NCI-H345 (cell line): ENCODE measurements at regions not wholly inside any gene's neighbourhood (a gene's known extent, or its start where the extent isn't known, plus 50 kb on each side); places are given as distances from the start of the nearest gene placed in this dataset.
"Not testable (repeated sequence)": the region's sequence is repeated elsewhere in the genome, so short reads cannot be mapped to it uniquely, and the experiment has no call there.

ENCODE experiments used
- DNase-seq: peaks from one replicate; lab custom pipeline; 2025; lab: John Stamatoyannopoulos, UW

GRCh38 chr6:118719351-118720124, 68.1 kb upstream of the CEP85L start:
- DNase-seq: no peak

GRCh38 chr6:118718903-118719302, 67.5 kb upstream of the CEP85L start:
- no peak for DNase-seq

GRCh38 chr6:118718297-118718696, 66.9 kb upstream of the CEP85L start:
- DNase-seq: no peak

- no peak for DNase-seq
These were observed 65.7 kb upstream of the CEP85L start for GRCh38 chr6:118717106-118717505.

GRCh38 chr6:118715907-118716306, 64.5 kb upstream of the CEP85L start:
- not testable (repeated sequence) for DNase-seq

- DNase-seq: no peak
These were observed 64.0 kb upstream of the CEP85L start for GRCh38 chr6:118715376-118715775.

DNA sequence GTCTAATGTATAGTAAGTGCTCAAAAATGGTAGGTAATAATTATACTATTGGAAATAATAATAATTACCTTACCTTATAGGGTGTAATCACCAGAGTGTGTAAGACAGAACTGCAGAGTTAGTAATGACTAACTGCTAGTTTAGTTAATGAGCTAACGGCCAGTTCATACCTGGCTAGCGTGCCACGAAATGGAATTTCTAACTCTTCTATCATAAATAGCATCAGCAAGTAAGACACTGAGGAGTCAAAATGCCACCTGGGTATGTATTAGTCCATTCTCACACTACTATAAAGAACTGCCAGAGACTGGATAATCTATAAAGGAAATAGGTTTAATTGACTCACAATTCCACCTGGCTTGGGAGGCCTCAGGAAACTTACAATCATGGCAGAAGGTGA, 63.4 kb upstream of the CEP85L start:
- no peak for DNase-seq

- DNase-seq: no peak
These were observed 61.6 kb upstream of the CEP85L start for GRCh38 chr6:118712969-118713368.

DNA sequence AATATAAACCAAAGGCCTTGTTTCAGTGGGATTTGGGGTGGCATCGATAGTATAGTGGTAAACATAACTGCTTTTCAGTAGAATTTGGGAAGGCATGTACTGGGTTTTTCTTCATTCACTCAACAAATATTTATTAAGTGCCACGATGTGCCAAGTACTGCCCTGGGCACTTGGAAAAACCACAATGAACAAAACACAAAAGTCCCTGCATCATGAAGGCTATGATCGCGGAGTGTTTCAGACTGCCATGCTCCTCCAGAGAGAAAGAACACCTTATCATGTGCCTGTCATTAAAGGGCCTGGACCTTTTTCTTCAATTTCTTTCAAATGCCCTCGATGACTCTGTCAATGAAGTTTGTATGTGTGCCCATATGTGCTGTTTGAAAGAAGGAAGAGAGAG, 59.2 kb upstream of the CEP85L start:
- no peak for DNase-seq

DNA sequence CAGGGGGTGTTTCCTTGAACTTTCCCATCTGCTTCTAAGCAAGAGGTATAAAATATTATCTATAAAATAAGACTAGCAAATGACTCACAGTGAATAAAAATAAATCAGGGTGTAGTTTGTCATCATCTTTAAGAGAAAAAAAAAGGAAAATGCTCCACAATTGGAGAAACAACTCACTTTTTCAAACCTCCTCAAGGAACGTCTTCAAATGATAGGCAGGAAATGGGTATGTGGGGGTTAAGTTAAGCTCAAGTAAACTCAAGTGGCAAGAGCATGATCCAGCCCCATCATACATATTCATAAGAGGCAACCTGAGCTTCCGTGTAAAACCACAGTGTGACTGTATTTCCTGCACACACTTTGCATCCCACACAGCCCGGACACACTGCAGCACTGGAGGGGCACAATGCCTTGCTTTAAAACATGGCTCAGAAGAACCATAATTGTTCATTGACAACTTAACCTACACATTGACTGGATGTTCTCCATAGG, 58.5 kb upstream of the CEP85L start:
- no peak for DNase-seq

- DNase-seq: no peak
These were observed 57.4 kb upstream of the CEP85L start for GRCh38 chr6:118708744-118709143.

DNA sequence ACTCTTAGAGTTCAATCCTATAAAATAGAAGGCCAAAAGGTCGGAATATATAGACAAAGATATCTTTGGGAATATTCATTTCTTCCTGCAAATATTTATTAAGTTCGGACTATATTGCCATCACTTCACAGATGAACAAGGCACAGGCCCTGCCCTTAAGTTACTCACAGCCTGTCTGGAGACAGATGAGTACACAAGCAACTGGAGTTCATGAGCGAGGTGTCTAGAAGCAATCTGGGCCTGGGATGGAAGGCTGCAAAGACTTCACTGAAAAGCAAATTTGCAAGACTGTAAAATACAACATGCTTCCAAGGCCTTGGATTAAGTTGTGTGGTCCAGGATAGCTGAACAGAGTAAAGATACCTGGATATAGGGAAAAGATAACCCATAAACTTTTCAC, 56.7 kb upstream of the CEP85L start:
- DNase-seq: no peak

DNA sequence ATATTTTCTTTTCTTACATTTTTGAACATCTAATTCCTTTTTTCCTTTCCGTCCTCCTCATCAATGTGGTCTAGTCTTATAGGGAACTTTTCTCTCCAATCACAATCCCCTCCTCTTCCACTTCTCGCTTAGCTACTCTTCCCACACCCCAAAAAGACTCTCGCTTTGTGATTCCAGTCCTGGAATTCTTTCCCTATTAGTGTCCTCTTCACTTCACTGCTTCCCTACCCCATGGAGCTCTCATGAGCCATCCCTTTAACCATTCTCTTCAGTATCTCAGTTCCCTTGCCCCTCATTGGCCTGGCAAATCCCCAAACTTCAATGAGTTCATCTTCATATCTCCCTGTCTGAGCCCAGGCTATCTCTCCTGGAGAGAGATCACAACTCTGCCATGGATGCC, 55.3 kb upstream of the CEP85L start:
- no peak for DNase-seq

DNA sequence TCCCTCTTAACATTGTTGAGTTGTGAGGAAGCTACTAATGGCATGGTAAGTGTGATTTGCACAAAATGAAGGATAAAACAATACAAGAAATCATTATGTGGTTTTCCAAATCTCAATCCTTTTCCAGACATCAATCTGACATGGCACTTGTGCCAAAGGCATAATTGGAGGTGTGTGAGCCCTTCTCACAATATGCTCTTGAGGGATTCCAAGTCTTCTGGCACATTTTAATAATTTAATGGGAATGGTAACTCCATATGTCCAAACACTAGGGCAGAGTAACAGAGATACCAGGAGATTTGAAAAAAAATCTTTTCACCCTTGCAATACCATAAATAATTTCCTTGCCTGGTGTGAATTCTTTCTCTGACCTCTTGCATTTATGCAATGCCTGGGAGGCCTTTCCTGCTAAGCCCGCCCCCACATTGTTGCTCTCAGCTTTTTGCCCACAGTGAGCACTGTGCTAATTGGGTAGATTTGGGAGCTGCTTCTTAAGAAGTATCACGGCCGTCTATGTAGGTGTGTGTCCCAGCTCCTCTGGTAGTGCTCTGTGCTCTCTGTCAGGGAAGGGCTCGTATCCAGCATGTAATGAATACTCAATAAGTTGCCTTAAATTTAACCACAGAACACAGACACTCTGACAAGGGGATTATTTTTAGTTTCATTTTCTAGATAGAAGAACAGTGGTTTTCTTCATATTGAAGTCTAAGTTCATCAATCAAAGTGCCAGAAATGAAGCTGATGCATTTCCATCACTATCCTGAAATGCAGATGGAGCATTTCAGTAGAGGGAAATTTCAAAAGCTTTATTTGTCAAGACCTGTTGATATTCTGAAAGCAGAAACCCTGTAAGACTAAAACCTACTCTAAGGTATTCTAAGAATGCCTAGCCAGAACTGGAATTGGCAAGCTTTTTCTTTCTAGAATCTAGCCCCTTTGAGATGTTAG, 54.4 kb upstream of the CEP85L start:
- no peak for DNase-seq

GRCh38 chr6:118704915-118705314, 53.5 kb upstream of the CEP85L start:
- no peak for DNase-seq

- not testable (repeated sequence) for DNase-seq
These were observed 49.9 kb upstream of the CEP85L start for GRCh38 chr6:118701260-118701659.
